ENCODE measurements at regions not wholly inside any gene's neighbourhood (a gene's known extent, or its start where the extent isn't known, plus 50 kb on each side); places are given as distances from the start of the nearest gene placed in this dataset.
"Not testable (repeated sequence)": the region's sequence is repeated elsewhere in the genome, so short reads cannot be mapped to it uniquely, and the experiment has no call there.

DNA sequence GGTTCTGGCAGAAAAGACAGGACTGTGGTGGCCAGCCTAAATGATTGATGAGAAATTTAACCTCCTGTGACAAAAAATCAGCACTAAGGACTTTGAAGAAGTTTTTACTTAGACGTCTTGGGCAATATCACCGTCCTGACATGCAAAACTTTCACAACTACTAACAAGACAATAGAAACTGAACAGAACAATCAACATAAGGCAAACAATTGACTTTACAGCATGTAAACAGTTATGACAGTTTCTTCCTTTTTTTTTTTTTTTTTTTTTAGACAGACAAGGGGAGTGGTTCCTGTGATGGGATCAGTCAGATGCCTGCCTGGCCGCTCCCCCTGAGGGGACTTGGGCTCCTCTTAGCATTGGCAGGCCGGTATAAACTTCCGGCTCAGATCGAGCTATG, 100.8 kb downstream of the ALG1L2 start:
- TF ChIP-seq, protein P1, sequence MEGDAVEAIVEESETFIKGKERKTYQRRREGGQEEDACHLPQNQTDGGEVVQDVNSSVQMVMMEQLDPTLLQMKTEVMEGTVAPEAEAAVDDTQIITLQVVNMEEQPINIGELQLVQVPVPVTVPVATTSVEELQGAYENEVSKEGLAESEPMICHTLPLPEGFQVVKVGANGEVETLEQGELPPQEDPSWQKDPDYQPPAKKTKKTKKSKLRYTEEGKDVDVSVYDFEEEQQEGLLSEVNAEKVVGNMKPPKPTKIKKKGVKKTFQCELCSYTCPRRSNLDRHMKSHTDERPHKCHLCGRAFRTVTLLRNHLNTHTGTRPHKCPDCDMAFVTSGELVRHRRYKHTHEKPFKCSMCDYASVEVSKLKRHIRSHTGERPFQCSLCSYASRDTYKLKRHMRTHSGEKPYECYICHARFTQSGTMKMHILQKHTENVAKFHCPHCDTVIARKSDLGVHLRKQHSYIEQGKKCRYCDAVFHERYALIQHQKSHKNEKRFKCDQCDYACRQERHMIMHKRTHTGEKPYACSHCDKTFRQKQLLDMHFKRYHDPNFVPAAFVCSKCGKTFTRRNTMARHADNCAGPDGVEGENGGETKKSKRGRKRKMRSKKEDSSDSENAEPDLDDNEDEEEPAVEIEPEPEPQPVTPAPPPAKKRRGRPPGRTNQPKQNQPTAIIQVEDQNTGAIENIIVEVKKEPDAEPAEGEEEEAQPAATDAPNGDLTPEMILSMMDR (tag by site-specific recombination; IDR thresholded peaks at IDR 0.05): not testable (repeated sequence)
- TF ChIP-seq SALL2 (tag by site-specific recombination; IDR thresholded peaks at IDR 0.05; ENCODE audit: borderline replicate concordance); TRIM28 (IDR thresholded peaks at IDR 0.05; ENCODE audit: borderline replicate concordance, low read length); ZNF530 (tag by site-specific recombination; IDR thresholded peaks at IDR 0.05; ENCODE audit: low read depth); ZNF549 (tag by site-specific recombination; IDR thresholded peaks at IDR 0.05); ZNF274 (IDR thresholded peaks at IDR 0.05; ENCODE audit: low read length); ZNF274 (tag by site-specific recombination; IDR thresholded peaks at IDR 0.05; ENCODE audit: borderline replicate concordance); ZNF76 (tag by site-specific recombination; IDR thresholded peaks at IDR 0.05; ENCODE audit: borderline replicate concordance, low read depth): not testable (repeated sequence)
- TF ChIP-seq, protein P2, sequence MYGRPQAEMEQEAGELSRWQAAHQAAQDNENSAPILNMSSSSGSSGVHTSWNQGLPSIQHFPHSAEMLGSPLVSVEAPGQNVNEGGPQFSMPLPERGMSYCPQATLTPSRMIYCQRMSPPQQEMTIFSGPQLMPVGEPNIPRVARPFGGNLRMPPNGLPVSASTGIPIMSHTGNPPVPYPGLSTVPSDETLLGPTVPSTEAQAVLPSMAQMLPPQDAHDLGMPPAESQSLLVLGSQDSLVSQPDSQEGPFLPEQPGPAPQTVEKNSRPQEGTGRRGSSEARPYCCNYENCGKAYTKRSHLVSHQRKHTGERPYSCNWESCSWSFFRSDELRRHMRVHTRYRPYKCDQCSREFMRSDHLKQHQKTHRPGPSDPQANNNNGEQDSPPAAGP (tag by site-specific recombination; IDR thresholded peaks at IDR 0.05): not testable (repeated sequence)
- TF ChIP-seq, protein P3, sequence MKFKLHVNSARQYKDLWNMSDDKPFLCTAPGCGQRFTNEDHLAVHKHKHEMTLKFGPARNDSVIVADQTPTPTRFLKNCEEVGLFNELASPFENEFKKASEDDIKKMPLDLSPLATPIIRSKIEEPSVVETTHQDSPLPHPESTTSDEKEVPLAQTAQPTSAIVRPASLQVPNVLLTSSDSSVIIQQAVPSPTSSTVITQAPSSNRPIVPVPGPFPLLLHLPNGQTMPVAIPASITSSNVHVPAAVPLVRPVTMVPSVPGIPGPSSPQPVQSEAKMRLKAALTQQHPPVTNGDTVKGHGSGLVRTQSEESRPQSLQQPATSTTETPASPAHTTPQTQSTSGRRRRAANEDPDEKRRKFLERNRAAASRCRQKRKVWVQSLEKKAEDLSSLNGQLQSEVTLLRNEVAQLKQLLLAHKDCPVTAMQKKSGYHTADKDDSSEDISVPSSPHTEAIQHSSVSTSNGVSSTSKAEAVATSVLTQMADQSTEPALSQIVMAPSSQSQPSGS (tag by site-specific recombination; IDR thresholded peaks at IDR 0.05; ENCODE audit: low read depth): not testable (repeated sequence)
- TF ChIP-seq, protein P4, sequence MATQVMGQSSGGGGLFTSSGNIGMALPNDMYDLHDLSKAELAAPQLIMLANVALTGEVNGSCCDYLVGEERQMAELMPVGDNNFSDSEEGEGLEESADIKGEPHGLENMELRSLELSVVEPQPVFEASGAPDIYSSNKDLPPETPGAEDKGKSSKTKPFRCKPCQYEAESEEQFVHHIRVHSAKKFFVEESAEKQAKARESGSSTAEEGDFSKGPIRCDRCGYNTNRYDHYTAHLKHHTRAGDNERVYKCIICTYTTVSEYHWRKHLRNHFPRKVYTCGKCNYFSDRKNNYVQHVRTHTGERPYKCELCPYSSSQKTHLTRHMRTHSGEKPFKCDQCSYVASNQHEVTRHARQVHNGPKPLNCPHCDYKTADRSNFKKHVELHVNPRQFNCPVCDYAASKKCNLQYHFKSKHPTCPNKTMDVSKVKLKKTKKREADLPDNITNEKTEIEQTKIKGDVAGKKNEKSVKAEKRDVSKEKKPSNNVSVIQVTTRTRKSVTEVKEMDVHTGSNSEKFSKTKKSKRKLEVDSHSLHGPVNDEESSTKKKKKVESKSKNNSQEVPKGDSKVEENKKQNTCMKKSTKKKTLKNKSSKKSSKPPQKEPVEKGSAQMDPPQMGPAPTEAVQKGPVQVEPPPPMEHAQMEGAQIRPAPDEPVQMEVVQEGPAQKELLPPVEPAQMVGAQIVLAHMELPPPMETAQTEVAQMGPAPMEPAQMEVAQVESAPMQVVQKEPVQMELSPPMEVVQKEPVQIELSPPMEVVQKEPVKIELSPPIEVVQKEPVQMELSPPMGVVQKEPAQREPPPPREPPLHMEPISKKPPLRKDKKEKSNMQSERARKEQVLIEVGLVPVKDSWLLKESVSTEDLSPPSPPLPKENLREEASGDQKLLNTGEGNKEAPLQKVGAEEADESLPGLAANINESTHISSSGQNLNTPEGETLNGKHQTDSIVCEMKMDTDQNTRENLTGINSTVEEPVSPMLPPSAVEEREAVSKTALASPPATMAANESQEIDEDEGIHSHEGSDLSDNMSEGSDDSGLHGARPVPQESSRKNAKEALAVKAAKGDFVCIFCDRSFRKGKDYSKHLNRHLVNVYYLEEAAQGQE (tag by site-specific recombination; IDR thresholded peaks at IDR 0.05): not testable (repeated sequence)

All from HEK293 (cell line).